OCI-LY3 (cell line): ENCODE measurements at regions not wholly inside any gene's neighbourhood (a gene's known extent, or its start where the extent isn't known, plus 50 kb on each side); places are given as distances from the start of the nearest gene placed in this dataset.
"Not testable (repeated sequence)": the region's sequence is repeated elsewhere in the genome, so short reads cannot be mapped to it uniquely, and the experiment has no call there.

Experiments
- H2AFZ ChIP-seq: fragments of 200-600, 300-600 bp; shearing (Covaris generic); 2 replicates; pipeline ENCODE4 v1.6.0; 2014; ENCODE audit warnings: antibody characterized with exemption, low read depth, low read length
- H3K27ac ChIP-seq: fragments of 200-600, 300-600 bp; sonication (generic); 2 replicates; pipeline ENCODE4 v1.5.1; 2014; ENCODE audit warnings: mild to moderate bottlenecking, low read length, moderate library complexity, mixed read lengths
- H3K27me3 ChIP-seq: fragments of 200-600, 300-600 bp; sonication (generic); 2 replicates; pipeline ENCODE4 v1.6.1; 2014; ENCODE audit warnings: low read depth, low read length, mixed read lengths
- H3K36me3 ChIP-seq: fragments of 200-600, 300-600 bp; sonication (generic); replicated peaks from 2 replicates; pipeline ENCODE3; 2014; ENCODE audit warnings: low read depth, low read length, mixed read lengths
- H3K4me1 ChIP-seq: fragments of 300-600, 200-600 bp; sonication (generic); 2 replicates; pipeline ENCODE4 v1.6.1; 2014; ENCODE audit warnings: low read length, mixed read lengths
- H3K4me2 ChIP-seq: fragments of 200-600, 300-600 bp; sonication (generic); 2 replicates; pipeline ENCODE4 v1.6.1; 2014; ENCODE audit warnings: low read length, mixed read lengths
- H3K4me3 ChIP-seq: fragments of 300-600, 200-600 bp; sonication (generic); 2 replicates; pipeline ENCODE4 v1.5.1; 2014; ENCODE audit warnings: antibody characterized with exemption, mild to moderate bottlenecking, low read length, moderate library complexity
- H3K79me2 ChIP-seq: fragments of 300-600, 200-600 bp; shearing (Covaris generic); 2 replicates; pipeline ENCODE4 v1.6.1; 2014; ENCODE audit warnings: mild to moderate bottlenecking, low read length, mixed read lengths
- H3K9ac ChIP-seq: fragments of 300-600, 200-600 bp; shearing (Covaris generic); 2 replicates; pipeline ENCODE4 v1.6.0; 2014; ENCODE audit warnings: mild to moderate bottlenecking, low read length, moderate library complexity
- H3K9me3 ChIP-seq: fragments of 200-600, 300-600 bp; shearing (Covaris generic); 2 replicates; pipeline ENCODE4 v1.6.1; 2014; ENCODE audit warnings: low read length, mixed read lengths; ENCODE audit not compliant: insufficient read depth
- H4K20me1 ChIP-seq: fragments of 200-600, 300-600 bp; sonication (generic); 2 replicates; pipeline ENCODE4 v1.6.1; 2016; ENCODE audit warnings: low read length, mixed read lengths; ENCODE audit not compliant: insufficient read depth
- EZH2phosphoT487 ChIP-seq: fragments of 200-600 bp; shearing (Covaris generic); IDR thresholded peaks from 2 replicates; pipeline ENCODE4 v1.6.1; 2018; ENCODE audit warnings: antibody characterized with exemption, mixed run types, low read depth
- TF ChIP-seq, protein P1 (sequence below): fragments of 200-600, 300-600 bp; sonication (generic); IDR thresholded peaks from 2 replicates; pipeline ENCODE4 v1.5.1; 2014; ENCODE audit warnings: antibody characterized with exemption, low read length, low read depth

DNA sequence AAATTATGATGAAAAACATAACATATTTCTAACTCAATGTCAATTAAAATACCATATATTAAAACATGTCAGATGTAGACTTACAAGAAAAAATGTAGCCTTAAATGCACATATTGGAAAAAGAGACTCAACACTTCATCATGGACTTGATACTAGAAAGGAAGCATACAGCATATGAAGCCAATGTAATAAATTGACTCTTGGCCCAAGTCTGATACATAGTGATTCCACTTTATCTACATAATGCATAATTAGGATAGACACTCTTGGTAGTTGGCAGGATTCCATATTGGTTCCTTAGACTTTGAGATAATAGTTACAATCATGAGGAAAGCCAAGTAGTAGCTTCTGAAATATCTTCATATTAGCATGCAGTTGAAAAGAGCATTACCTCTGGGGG lies 1067.0 kb downstream of the PCDH17 start:
- no peak overlapping the region for H3K9ac ChIP-seq
- H3K4me3 ChIP-seq, result no peak overlapping the region
- no peaks in the 10 kb centered on the region for H3K27me3 ChIP-seq
- no peaks in the 10 kb centered on the region for H4K20me1 ChIP-seq
- H3K36me3 ChIP-seq, result no peaks in the 10 kb centered on the region
- H3K79me2 ChIP-seq, result no peaks in the 10 kb centered on the region
- H3K27ac ChIP-seq, result no peak overlapping the region
- no peak overlapping the region for H2AFZ ChIP-seq
- no peak for TF ChIP-seq EZH2phosphoT487
- TF ChIP-seq, protein P1, sequence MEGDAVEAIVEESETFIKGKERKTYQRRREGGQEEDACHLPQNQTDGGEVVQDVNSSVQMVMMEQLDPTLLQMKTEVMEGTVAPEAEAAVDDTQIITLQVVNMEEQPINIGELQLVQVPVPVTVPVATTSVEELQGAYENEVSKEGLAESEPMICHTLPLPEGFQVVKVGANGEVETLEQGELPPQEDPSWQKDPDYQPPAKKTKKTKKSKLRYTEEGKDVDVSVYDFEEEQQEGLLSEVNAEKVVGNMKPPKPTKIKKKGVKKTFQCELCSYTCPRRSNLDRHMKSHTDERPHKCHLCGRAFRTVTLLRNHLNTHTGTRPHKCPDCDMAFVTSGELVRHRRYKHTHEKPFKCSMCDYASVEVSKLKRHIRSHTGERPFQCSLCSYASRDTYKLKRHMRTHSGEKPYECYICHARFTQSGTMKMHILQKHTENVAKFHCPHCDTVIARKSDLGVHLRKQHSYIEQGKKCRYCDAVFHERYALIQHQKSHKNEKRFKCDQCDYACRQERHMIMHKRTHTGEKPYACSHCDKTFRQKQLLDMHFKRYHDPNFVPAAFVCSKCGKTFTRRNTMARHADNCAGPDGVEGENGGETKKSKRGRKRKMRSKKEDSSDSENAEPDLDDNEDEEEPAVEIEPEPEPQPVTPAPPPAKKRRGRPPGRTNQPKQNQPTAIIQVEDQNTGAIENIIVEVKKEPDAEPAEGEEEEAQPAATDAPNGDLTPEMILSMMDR, result no peak
- no peaks in the 10 kb centered on the region for H3K9me3 ChIP-seq
- no peak overlapping the region for H3K4me2 ChIP-seq
- peaks cover 10% of the 10 kb centered on the region for H3K4me1 ChIP-seq

DNA sequence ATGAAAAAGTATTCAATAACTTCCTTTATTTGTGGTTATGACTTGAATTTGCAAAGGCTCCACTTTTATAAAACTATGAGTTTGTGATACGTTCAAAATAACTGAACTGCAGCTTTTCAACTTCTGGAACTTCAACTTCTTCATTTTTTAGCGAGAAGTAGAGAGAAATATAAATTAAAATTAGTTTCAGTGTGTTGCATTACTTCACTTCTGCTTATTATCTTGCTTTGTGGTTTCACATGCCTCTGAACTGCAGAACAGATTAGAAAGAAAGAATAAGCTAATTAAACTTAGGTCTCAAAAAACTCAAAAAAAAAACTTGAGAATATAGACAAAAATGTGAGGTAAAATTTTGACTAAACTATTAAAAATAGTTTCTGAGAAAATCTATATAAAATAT lies 1073.4 kb downstream of the PCDH17 start:
- H3K4me1 ChIP-seq, result peaks cover 35% of the 10 kb centered on the region
- H3K27me3 ChIP-seq, result no peaks in the 10 kb centered on the region
- peak overlapping the region; percentile 22; the same call in 1 of the 2 replicates for H3K27ac ChIP-seq
- H3K9me3 ChIP-seq, result peaks cover 4% of the 10 kb centered on the region; the same call in 1 of the 2 replicates
- no peaks in the 10 kb centered on the region for H3K36me3 ChIP-seq
- no peak overlapping the region for H2AFZ ChIP-seq
- no peaks in the 10 kb centered on the region for H4K20me1 ChIP-seq
- no peak overlapping the region for H3K9ac ChIP-seq
- H3K4me2 ChIP-seq, result peak overlapping the region; percentile 18; the same call in 1 of the 2 replicates
- TF ChIP-seq, protein P1, result no peak
- H3K4me3 ChIP-seq, result no peak overlapping the region
- no peaks in the 10 kb centered on the region for H3K79me2 ChIP-seq

DNA sequence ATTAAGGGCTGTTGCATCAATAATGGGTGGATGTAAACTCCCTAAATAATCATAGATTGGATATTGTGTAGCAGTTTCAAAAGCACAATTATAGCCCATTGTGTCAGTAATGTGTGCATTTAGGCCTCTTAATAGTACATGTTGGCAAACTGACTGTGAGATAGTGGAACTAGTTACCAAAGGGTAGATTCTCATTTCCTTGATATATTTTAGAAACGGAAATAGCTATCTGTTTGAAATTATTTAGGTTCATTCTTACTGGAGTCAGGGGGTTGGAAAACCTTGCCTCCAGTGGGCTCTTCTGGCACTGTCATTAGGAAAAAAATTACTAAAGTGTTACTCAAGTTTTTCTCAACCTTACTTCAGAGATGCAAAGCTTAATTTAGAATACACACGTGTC lies 1074.9 kb downstream of the PCDH17 start:
- Histone ChIP-seq H2AFZ (no peak overlapping the region), H3K36me3 (peaks cover 4% of the 10 kb centered on the region), H3K27me3 (no peaks in the 10 kb centered on the region), H3K4me1 (peaks cover 35% of the 10 kb centered on the region), H3K9ac (no peak overlapping the region), H3K27ac (no peak overlapping the region), H3K79me2 (no peaks in the 10 kb centered on the region), H4K20me1 (no peaks in the 10 kb centered on the region), H3K9me3 (peaks cover 13% of the 10 kb centered on the region; the same call in 1 of the 2 replicates), H3K4me3 (no peak overlapping the region), H3K4me2 (no peak overlapping the region)
- TF ChIP-seq, protein P1, result no peak
- no peak for TF ChIP-seq EZH2phosphoT487

DNA sequence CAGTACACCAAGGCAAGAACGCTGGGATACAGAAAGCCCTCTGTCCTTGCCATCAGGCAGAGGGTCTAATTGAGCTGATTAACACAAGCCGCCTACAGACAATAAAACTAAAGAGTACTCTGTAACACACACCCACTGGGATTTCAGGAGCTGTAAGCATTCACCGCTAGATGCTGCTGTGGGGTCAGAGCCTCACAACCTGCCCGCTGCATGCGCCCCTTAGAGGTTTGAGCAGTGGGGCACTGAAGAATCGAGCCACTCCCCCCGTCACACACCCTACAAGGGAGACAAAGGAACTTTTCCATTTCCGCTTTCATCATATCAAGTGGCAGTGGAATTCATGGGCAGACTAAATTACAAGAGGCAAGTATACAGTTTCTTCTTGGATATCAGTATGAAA lies 1080.6 kb downstream of the PCDH17 start:
- no peak for TF ChIP-seq EZH2phosphoT487
- TF ChIP-seq, protein P1, result no peak
- Histone ChIP-seq H3K4me2 (no peak overlapping the region), H3K36me3 (peaks cover 4% of the 10 kb centered on the region), H3K9me3 (peaks cover 13% of the 10 kb centered on the region; the same call in 1 of the 2 replicates), H3K9ac (no peak overlapping the region), H3K79me2 (no peaks in the 10 kb centered on the region), H3K4me1 (no peaks in the 10 kb centered on the region), H3K4me3 (no peak overlapping the region), H3K27ac (no peak overlapping the region), H2AFZ (no peak overlapping the region), H4K20me1 (no peaks in the 10 kb centered on the region), H3K27me3 (no peaks in the 10 kb centered on the region)

DNA sequence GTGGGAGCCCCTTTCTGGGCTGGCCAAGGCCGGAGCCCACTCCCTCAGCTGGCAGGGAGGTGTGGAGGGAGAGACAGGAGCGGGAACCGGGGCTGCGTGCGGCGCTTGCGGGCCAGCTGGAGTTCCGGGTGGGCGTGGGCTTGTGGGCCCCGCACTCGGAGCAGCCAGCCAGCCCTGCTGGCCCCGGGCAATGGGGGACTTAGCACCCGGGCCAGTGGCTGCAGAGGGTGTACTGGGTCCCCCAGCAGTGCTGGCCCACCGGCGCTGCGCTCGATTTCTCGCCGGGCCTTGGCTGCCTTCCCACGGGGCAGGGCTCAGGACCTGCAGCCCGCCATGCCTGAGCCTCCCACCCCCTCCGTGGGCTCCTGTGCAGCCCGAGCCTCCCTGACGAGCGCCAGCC lies 1082.5 kb downstream of the PCDH17 start:
- not testable (repeated sequence) for H3K27ac ChIP-seq, H4K20me1 ChIP-seq, H3K79me2 ChIP-seq, H3K36me3 ChIP-seq, H3K4me1 ChIP-seq, H2AFZ ChIP-seq, H3K9ac ChIP-seq, H3K27me3 ChIP-seq, H3K4me3 ChIP-seq, H3K4me2 ChIP-seq
- peaks cover 13% of the 10 kb centered on the region; the same call in 1 of the 2 replicates for H3K9me3 ChIP-seq
